ENCODE measurements at regions not wholly inside any gene's neighbourhood (a gene's known extent, or its start where the extent isn't known, plus 50 kb on each side); places are given as distances from the start of the nearest gene placed in this dataset.

GRCh38 chr22:49049691-49050090 lies 778.0 kb downstream of the BRD1 start:
- no peaks in the 10 kb centered on the region for H3K9me3 Mint-ChIP-seq (ENCODE audit: insufficient read depth)
- no peaks in the 10 kb centered on the region for H3K36me3 ChIP-seq (replicated peaks in 1 of 2; ENCODE audit: control extremely low read depth in 1 of 2, control insufficient read depth in 1 of 2, extremely low read depth in 1 of 2, insufficient read depth in 2 of 2, low read length in 1 of 2)
- DNase-seq (no peak), ATAC-seq (ENCODE audit: low read depth) (no peak)
- TF ChIP-seq CTCF (IDR thresholded peaks at IDR 0.05), result no peak
- TF ChIP-seq EZH2 (IDR thresholded peaks at IDR 0.05; ENCODE audit: borderline replicate concordance, insufficient read depth, low read depth, low read length, poor library complexity, severe bottlenecking), result no peak
- H3K27me3 ChIP-seq (replicated peaks in 1 of 4; ENCODE audit: control extremely low read depth in 1 of 4, control insufficient read depth in 3 of 4, insufficient read depth in 4 of 4, low read length in 3 of 4), result no peaks in the 10 kb centered on the region
- intact Hi-C loops (cut with micrococcal nuclease), result no loop called here
- H3K4me2 ChIP-seq (replicated peaks; ENCODE audit: low read depth, low read length, poor library complexity, severe bottlenecking), result no peak overlapping the region
- H2AFZ ChIP-seq (ENCODE audit: insufficient read depth, low read depth, low read length, poor library complexity, severe bottlenecking), result no peak overlapping the region
- no peak overlapping the region for H3K27ac Mint-ChIP-seq
- H3K27ac ChIP-seq (ENCODE audit: low read length in 2 of 2), result no peak overlapping the region
- H3K27me3 Mint-ChIP-seq, result no peaks in the 10 kb centered on the region
- no peaks in the 10 kb centered on the region for H3K79me2 ChIP-seq (ENCODE audit: control insufficient read depth, insufficient read depth, low read length)
- H4K20me1 ChIP-seq (ENCODE audit: control insufficient read depth, insufficient read depth, low read length, poor library complexity, severe bottlenecking), result no peaks in the 10 kb centered on the region
- peaks cover 0 to 17% (median 0%) of the 10 kb centered on the region in 3 donors for H3K9me3 ChIP-seq (ENCODE audit: control extremely low read depth in 1 of 3, control insufficient read depth in 2 of 3, insufficient read depth in 1 of 3, low read length in 2 of 3)
- ChIA-PET POLR2A (no interaction called here), CTCF (no interaction called here)
- no peak overlapping the region for H3K4me3 ChIP-seq (ENCODE audit: control extremely low read depth in 1 of 5, extremely low read depth in 1 of 5, insufficient read depth in 1 of 5, low read depth in 2 of 5, low read length in 4 of 5)
- peaks cover 0 to 5% of the 10 kb centered on the region in 2 donors for H3K4me1 ChIP-seq (ENCODE audit: control insufficient read depth in 2 of 2, insufficient read depth in 2 of 2, low read length in 2 of 2)
- WGBS (ENCODE audit: insufficient coverage), result 94% methylated on average over 12 of the region's 12 CpGs
- H3K4me1 Mint-ChIP-seq, result no peaks in the 10 kb centered on the region
- H3K9ac ChIP-seq (ENCODE audit: low read length), result no peak overlapping the region
- no peak overlapping the region for H3K4me3 Mint-ChIP-seq

GRCh38 chr22:49048591-49048990 lies 779.1 kb downstream of the BRD1 start:
- 82% methylated on average over 10 of the region's 11 CpGs for WGBS (ENCODE audit: insufficient coverage)
- H3K27me3 Mint-ChIP-seq, result no peaks in the 10 kb centered on the region
- ChIA-PET POLR2A (no interaction called here), CTCF (no interaction called here)
- Histone ChIP-seq H2AFZ (ENCODE audit: insufficient read depth, low read depth, low read length, poor library complexity, severe bottlenecking) (no peak overlapping the region), H3K27ac (ENCODE audit: low read length in 2 of 2) (no peak overlapping the region), H3K9me3 (ENCODE audit: control extremely low read depth in 1 of 3, control insufficient read depth in 2 of 3, insufficient read depth in 1 of 3, low read length in 2 of 3) (peaks cover 0 to 17% (median 0%) of the 10 kb centered on the region in 3 donors), H3K79me2 (ENCODE audit: control insufficient read depth, insufficient read depth, low read length) (no peaks in the 10 kb centered on the region), H3K4me1 (ENCODE audit: control insufficient read depth in 2 of 2, insufficient read depth in 2 of 2, low read length in 2 of 2) (peaks cover 0 to 5% of the 10 kb centered on the region in 2 donors), H3K36me3 (replicated peaks in 1 of 2; ENCODE audit: control extremely low read depth in 1 of 2, control insufficient read depth in 1 of 2, extremely low read depth in 1 of 2, insufficient read depth in 2 of 2, low read length in 1 of 2) (no peaks in the 10 kb centered on the region), H3K27me3 (replicated peaks in 1 of 4; ENCODE audit: control extremely low read depth in 1 of 4, control insufficient read depth in 3 of 4, insufficient read depth in 4 of 4, low read length in 3 of 4) (no peaks in the 10 kb centered on the region), H3K4me3 (ENCODE audit: control extremely low read depth in 1 of 5, extremely low read depth in 1 of 5, insufficient read depth in 1 of 5, low read depth in 2 of 5, low read length in 4 of 5) (no peak overlapping the region), H3K9ac (ENCODE audit: low read length) (no peak overlapping the region), H3K4me2 (replicated peaks; ENCODE audit: low read depth, low read length, poor library complexity, severe bottlenecking) (no peak overlapping the region), H4K20me1 (ENCODE audit: control insufficient read depth, insufficient read depth, low read length, poor library complexity, severe bottlenecking) (no peaks in the 10 kb centered on the region)
- no peak overlapping the region for H3K4me3 Mint-ChIP-seq
- TF ChIP-seq EZH2 (IDR thresholded peaks at IDR 0.05; ENCODE audit: borderline replicate concordance, insufficient read depth, low read depth, low read length, poor library complexity, severe bottlenecking), result no peak
- TF ChIP-seq CTCF (IDR thresholded peaks at IDR 0.05), result no peak
- no peak overlapping the region for H3K27ac Mint-ChIP-seq
- intact Hi-C loops (cut with micrococcal nuclease), result no loop called here
- H3K9me3 Mint-ChIP-seq (ENCODE audit: insufficient read depth), result no peaks in the 10 kb centered on the region
- DNase-seq (no peak), ATAC-seq (ENCODE audit: low read depth) (no peak)
- no peaks in the 10 kb centered on the region for H3K4me1 Mint-ChIP-seq
